ENCODE measurements at regions not wholly inside any gene's neighbourhood (a gene's known extent, or its start where the extent isn't known, plus 50 kb on each side); places are given as distances from the start of the nearest gene placed in this dataset.

- TF ChIP-seq CTCF (IDR thresholded peaks at IDR 0.05; ENCODE audit: low read depth, low read length) (no peak), EZH2phosphoT487 (IDR thresholded peaks at IDR 0.05; ENCODE audit: low read depth) (no peak)
Observed at GRCh38 chr3:95758707-95759106, 1055.7 kb upstream of the EPHA6 start.
